GM18505 (cell line): ENCODE measurements at regions not wholly inside any gene's neighbourhood (a gene's known extent, or its start where the extent isn't known, plus 50 kb on each side); places are given as distances from the start of the nearest gene placed in this dataset.
"Not testable (repeated sequence)": the region's sequence is repeated elsewhere in the genome, so short reads cannot be mapped to it uniquely, and the experiment has no call there.

Experiments used
- ATAC-seq: cut with Tn5 transposase; IDR thresholded peaks from one replicate; pipeline ENCODE4 v1.9.1; 2021; ENCODE audit not compliant: unreplicated experiment
- POLR2A ChIP-seq: IDR thresholded peaks from 4 replicates; pipeline ENCODE4 v1.6.1; 2011; ENCODE audit warnings: borderline replicate concordance; ENCODE audit not compliant: insufficient read depth, insufficient read length; ENCODE audit errors: extremely low read depth

DNA sequence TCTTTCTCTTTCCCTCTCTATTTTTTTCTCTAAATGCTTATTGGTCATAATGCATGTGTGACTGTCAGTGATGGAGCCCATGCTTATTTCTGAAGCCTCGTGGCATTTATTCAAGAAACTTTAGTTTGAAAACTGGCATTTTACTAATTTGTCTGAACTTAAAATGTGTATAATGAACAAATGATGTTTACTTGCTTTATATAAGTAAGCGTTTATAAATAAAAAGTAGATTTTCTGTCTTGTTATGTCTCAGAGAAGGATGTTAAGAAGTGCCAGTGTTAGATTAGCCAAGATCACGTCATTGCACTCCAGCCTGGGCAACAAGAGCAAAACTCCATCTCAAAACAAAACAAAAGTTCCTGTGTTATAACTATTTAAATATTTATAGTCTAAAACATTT, 1568.1 kb downstream of the EFNB2 start:
- TF ChIP-seq POLR2A, result no peak
- ATAC-seq, result no peak

DNA sequence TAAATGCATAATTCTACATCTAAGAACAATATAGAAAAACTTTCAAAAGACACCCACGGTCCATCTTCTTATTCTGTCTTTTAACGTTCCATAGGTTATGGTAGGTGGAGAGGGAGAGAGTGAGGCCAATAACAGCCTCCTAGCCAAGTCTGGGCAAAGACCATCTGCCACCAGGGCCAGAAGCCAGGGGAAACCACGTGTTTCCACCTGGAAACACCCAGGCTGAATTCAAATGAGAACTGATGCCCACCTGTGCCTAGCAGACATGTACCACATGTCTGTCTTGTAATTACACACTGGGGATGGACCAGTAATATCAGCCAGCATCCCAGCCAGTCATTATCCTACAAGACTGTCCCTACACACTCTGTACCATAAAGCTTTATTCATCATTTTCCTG, 1573.1 kb downstream of the EFNB2 start:
- ATAC-seq, result no peak
- no peak for TF ChIP-seq POLR2A

DNA sequence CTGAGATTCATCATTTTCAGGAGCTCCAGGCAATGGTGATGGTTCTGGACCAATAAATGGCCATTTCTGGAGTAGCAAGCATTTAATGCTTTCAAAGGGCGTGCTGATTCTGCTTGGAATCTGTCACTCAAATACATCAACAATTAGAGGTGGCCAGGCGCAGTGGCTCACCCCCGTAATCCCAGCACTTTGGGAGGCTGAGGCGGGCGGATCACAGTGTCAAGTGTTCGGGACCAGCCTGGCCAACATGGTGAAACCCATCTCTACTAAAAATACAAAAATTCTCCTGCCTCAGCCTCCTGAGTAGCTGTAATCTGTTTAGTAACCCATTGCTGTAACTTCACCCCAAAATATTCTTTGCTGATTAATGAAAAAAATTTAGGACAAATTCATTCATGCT, 1574.2 kb downstream of the EFNB2 start:
- no peak for ATAC-seq
- no peak for TF ChIP-seq POLR2A

DNA sequence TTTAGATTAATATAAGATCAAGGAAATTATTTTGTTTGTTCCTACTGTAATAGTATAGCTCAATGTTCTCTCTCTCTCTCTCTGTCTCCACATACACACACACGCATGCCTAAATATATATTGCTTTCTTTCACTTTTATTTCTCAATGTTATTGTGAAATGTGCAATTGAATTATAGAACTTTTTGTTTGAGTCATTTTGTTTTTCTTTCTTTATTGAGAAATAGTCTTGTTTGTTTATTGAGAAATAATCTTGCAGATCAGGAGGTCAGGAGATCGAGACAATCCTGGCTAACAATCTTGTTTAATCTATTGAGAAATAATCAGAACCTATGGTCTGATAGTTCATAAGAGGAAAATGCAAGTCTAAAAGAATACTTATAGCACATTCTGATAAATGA, 1581.3 kb downstream of the EFNB2 start:
- no peak for ATAC-seq

DNA sequence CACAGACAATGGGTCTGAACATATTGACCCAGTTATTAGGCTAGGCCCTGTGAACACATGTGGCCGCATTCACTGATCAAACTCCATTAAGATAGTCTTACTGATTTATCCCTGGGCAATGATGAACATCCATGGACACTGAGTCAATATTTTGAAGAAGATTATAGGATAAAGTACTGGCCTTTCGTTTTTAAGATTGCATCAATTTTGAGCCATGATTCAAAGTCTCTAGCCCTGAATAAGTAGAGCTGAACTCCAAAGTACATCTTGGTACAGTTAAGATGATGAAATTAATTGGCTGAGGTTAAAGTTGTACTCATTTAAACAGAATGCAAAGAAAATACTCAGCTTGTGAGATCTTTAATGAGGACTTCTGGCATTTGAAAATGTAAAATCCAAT, 1581.9 kb downstream of the EFNB2 start:
- no peak for ATAC-seq
- no peak for TF ChIP-seq POLR2A

More for the DNA sequence above, 1581.3 kb downstream of the EFNB2 start:
- no peak for TF ChIP-seq POLR2A

DNA sequence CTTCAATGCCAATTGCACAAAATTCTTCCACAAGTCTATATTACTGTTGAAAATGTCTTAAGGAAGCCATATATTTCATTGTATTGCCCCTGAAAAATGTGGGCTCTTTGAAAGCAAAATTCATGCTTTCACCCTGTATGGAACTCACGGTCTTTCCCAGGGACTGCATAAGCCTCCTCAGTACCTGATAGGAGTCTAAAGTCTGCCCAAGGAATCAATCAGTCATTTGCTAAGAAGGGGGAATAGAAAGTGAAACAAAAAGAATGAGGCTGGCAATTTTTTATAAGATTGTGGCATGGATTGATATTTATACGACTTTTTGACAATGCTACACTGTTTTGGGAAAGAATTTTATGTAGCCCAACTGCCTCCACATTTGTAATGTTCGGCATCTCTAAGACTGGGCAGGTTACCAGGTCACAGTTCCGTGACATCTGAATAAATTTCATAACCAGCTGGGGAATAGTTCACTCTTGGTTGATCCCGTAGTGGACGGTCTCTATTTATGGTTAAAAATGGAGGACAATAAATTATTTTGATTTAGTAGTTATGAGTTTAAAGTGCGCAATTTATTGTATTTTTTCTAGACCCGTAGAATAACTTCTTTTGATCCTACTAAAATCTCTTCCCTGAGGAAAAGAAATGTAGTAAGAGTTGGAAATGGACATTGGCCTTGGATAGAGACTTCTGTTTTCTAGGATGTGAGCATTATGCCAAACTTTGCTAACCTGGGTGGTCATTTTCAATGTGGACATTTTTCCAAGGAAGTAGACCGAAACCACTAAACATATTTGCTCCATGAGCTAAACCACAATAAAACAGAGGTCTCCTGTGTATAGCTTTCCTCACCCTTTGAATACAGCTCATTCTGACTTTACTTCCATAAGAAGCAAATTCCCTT, 1585.4 kb downstream of the EFNB2 start:
- ATAC-seq, result no peak
- no peak for TF ChIP-seq POLR2A

DNA sequence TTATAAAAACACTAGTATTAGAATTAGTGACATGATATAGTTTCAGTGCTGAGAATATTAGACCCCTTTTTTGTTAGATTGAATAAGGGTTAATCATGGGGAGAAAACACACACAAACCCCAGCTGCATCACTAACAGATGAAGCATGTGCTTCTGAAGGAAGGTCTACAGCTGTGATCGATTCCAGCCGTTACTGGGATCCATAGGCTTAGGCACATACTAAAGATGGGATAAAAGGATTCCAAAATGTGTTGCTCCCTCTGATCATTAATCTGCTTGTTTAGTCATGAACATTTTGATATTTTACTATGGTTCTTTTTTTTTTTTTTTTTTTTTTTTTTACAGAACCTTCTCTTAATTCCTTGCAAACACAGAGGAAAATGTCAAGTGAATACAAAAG, 1591.3 kb downstream of the EFNB2 start:
- TF ChIP-seq POLR2A, result no peak
- no peak for ATAC-seq

DNA sequence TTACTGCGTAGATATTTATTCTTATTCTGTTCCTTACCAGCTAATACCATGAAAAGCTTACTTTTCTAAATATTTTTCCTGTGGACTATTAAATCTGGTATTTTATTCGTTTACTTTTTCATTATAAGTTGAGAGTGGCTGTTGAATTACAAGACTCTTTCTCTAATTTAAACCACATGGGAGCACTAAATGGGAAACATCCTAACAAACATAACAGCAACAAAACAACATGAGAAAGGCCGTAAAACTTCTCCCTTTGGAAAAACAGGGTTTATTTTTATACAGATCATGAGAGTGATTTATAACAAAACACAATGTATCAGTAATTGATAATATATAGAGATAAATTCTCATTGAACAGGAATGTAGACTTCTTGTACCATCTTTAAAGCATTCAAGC, 1592.1 kb downstream of the EFNB2 start:
- no peak for TF ChIP-seq POLR2A
- ATAC-seq, result no peak

DNA sequence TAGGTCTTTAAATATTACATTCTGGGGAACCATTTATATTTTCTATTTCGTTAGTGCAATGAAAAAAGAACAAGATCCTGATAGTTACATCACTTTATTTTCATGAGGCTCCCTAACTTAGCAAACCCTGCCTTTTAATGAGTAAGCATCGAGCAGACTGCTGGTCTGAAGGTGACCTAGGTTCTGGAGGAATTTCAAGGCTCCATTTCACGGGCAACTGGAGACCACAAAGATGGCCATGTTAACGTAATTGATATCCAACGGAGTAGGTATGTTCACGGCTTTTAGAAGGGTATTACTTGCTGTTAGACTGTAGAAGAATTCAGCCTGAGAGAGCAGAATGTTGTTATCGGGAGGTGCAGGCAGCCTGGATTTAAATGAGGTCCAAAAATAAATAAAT, 1597.6 kb downstream of the EFNB2 start:
- no peak for ATAC-seq
- TF ChIP-seq POLR2A, result no peak

DNA sequence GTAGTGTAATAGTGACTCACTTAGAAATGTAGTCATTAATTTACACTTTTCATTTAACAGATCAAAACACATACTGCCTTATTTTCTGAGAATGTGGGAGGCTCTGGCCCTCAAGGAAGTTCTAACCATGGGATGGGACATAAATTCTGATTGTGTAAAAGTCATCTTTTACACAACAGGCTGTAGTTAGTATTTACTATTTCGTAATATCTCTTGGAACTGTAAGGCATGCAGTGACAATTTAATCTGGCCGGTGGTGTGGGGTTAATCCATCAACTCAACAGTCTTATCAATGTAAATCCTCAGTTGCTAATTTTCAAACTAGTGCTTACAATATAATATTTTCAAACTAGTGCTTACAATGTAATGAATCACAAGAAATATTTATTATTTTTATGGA, 1599.2 kb downstream of the EFNB2 start:
- no peak for ATAC-seq
- no peak for TF ChIP-seq POLR2A

DNA sequence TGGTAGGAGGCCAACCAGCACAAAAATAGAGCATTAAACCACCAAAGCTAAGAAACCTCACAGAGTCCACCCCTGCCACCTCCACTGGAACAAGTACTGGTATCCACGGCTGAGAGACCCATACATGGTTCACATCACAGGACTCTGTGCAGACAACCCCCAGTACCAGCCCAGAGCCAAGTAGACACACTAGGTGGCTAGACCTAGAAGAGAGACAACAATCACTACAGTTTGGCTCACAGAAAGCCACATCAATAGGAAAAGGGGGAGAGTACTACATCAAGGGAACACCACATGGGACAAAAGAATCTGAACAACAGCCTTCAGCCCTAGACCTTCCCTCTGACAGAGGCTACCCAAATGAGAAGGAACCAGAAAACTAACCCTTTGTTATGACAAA, 1614.9 kb downstream of the EFNB2 start:
- not testable (repeated sequence) for ATAC-seq

DNA sequence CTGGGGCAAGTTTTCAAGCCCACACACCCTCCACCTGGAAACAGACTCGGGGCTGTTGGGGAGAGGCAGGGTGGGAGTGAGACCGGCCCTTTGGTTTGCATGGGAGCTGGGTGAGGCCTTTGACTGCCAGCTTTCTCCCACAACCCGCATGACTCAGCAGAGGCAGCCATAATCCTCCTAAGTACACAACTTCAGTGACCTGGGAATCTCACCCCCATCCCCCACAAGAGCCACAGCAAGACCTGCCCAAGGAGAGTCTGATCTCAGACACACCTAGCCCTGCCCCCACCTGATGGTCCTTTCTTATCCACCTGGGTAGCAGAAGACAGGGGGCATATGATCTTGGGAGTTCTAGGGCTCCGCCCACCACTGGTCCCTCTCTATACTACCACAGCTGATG, 1615.4 kb downstream of the EFNB2 start:
- no peak for ATAC-seq
- no peak for TF ChIP-seq POLR2A

DNA sequence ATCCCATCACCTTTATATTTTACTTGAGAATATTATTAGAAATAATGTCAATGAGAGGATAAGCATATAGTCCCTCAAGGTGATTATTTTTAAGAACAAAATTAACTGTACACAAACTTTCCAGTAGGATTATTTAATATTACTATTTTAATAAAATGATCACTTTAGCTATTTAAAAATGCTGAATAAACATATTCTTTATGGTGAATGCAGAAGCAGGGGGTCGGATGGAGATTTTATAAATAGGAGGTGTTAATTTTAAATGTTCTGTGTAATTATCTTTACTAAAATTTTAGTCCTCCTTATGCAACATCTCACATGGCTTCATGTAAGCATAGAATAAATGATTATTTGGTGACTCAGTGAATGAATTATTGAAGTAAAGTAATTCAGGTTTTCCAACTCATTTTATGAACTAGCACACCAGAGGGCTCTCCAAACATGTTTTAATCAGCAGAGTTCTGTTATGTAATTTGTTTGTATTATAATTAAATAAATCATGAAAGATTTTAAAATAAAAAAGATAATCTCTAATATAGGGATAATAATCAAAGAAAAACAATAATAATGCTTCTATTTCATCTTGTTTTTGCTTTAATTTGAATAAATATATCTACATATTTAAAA, 1635.2 kb downstream of the EFNB2 start:
- no peak for TF ChIP-seq POLR2A
- no peak for ATAC-seq

DNA sequence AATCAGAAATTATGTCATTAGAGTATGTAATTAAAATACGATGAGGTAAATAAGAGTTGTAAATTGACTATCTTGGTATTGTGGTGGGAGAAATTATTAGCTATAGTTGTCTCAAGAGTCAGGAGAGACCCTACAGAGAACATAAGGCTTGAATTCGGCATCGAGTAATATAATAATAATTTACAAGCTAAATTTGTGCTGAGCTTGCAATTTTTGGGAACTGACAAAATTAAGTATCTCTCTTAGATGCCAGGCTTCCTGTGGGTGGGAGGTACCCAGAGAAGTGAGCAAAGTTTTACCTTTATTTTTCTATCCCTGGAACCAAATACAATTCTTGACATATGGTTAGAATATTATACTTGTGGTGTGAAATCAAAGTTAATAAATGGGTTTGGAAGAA, 1637.0 kb downstream of the EFNB2 start:
- TF ChIP-seq POLR2A, result no peak
- ATAC-seq, result no peak

DNA sequence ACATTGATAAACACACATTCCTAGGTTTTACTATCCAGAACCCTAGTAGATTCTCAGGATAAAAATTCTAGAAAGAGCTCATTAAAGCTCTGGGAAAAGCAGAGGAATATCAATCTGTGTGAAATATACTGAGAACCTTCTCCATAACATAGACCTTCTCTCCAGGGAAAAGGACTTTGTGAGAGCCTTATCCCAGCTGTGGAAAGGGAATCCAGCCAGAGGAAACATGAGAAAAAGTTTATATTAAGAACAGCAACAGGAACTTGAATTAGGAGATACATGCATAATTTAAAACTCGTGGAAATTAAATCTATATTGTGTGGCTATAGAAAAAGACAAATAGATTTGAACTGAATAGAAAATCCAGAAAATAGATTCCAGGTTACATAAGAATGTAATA, 1639.9 kb downstream of the EFNB2 start:
- no peak for TF ChIP-seq POLR2A
- ATAC-seq, result no peak

DNA sequence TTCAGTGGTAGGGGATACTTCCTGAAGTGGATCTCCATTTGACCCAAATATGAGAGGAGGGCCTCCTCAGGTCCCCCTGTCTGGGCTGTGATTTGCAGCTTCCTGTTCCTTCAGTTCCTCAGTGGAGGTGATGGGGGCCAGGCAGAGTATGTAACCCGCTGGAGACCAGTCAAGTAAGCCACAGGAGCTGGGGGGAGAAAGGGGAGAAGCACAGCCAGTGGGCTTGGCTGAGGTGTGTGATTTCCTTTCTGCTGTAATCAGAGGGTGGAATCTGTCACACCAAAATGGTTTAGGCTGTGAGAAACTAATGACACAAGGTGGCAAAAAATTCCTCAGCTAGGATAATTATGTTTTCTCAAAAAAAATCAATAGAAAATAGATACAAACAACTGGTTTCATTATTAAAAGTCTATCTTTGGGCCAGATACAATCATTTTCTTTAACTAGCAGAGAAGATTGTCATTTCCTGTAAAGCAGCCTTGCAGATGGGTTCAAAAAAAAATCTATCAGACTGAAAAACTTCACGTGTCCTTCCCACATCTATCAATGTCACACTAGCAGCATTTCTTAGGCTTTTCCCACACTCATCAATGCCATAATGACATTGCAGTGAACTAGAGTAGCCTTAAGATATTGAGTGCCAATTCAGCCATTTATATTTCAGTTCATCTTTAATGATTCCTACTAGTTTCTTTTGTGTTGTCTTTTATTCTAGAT, 1660.3 kb downstream of the EFNB2 start:
- TF ChIP-seq POLR2A, result no peak
- no peak for ATAC-seq
